ENCODE measurements at regions not wholly inside any gene's neighbourhood (a gene's known extent, or its start where the extent isn't known, plus 50 kb on each side); places are given as distances from the start of the nearest gene placed in this dataset.
"Not testable (repeated sequence)": the region's sequence is repeated elsewhere in the genome, so short reads cannot be mapped to it uniquely, and the experiment has no call there.

- DNase-seq: no peak
These were observed 131.4 kb downstream of the SNX5 start for GRCh38 chr20:17837179-17837578.

- peak; percentile 94 to 98 (median 97) for DNase-seq
These were observed 132.2 kb downstream of the SNX5 start for GRCh38 chr20:17836303-17836861.

GRCh38 chr20:17835934-17836300, 132.7 kb downstream of the SNX5 start:
- peak in 1 of 3 donors; percentile 25 for DNase-seq

GRCh38 chr20:17835240-17835933, 133.2 kb downstream of the SNX5 start:
- DNase-seq: peak in 2 of 3 donors; percentile 38 to 54

GRCh38 chr20:17834804-17835203, 133.8 kb downstream of the SNX5 start:
- no peak for DNase-seq

GRCh38 chr20:17833036-17833674, 133.4 kb downstream of the BANF2 start:
- no peak for DNase-seq

GRCh38 chr20:17832236-17832915, 132.6 kb downstream of the BANF2 start:
- DNase-seq: no peak

GRCh38 chr20:17828598-17829144, 128.9 kb downstream of the BANF2 start:
- DNase-seq: no peak

GRCh38 chr20:17827759-17828559, 128.2 kb downstream of the BANF2 start:
- no peak for DNase-seq

- no peak for DNase-seq
These were observed 127.3 kb downstream of the BANF2 start for GRCh38 chr20:17827079-17827478.

GRCh38 chr20:17825960-17826843, 126.4 kb downstream of the BANF2 start:
- no peak for DNase-seq

- DNase-seq: peak in 1 of 3 donors; percentile 65
These were observed 125.6 kb downstream of the BANF2 start for GRCh38 chr20:17825252-17825959.

GRCh38 chr20:17824676-17825251, 125.0 kb downstream of the BANF2 start:
- DNase-seq: no peak

- DNase-seq: no peak
These were observed 123.8 kb downstream of the BANF2 start for GRCh38 chr20:17823409-17824144.

GRCh38 chr20:17822540-17823408, 123.0 kb downstream of the BANF2 start:
- DNase-seq: no peak

- peak in 2 of 3 donors; percentile 53 for DNase-seq
These were observed 122.3 kb downstream of the BANF2 start for GRCh38 chr20:17822039-17822438.

GRCh38 chr20:17821606-17822005, 121.8 kb downstream of the BANF2 start:
- not testable (repeated sequence) for DNase-seq

All from muscle of back (tissue), 3 donors.